ENCODE measurements at regions not wholly inside any gene's neighbourhood (a gene's known extent, or its start where the extent isn't known, plus 50 kb on each side); places are given as distances from the start of the nearest gene placed in this dataset.

- DNase-seq = no peak
Measured at GRCh38 chr4:124807421-124807820, 94.9 kb upstream of the ANKRD50 start.

DNA sequence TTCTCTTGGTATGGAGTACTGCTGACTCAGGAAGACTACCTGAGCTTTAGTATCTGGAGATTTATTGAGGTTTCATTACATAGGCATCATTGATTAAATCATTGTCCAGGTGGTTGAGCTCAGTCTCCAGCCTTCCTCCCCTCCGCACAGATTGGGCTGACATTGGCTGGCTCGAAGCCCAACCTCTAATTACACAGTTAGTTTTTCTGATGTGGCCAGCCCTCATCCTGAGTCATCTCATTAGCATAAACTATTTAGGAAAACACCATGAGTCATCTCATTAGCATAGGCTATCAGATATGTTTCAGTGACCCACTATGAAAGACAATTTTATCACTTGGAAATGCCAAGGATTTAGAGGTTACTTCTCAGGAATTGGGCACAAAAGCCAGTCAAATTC, 93.9 kb upstream of the ANKRD50 start:
- DNase-seq = no peak

GRCh38 chr4:124804584-124804983, 92.1 kb upstream of the ANKRD50 start:
- DNase-seq = no peak

DNA sequence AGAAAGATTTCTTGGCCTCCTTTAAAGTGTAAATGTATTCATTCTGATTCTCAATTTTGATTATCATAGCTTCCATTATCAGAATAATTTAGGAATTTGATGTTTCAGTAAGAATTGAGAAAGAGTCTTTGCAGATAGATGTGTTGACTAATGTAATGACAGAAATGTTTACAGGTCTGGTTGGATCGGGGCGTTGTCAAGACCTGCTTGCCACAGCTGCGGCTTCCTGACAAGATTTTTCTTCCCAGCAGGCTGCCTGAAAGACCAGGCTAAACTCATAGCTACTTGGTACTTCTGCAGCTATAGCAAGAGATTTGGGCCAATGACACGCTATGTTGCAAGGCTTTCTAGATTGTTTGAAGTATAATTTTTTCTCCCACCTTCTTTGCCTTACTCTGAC, 91.5 kb upstream of the ANKRD50 start:
- no peak for DNase-seq

DNA sequence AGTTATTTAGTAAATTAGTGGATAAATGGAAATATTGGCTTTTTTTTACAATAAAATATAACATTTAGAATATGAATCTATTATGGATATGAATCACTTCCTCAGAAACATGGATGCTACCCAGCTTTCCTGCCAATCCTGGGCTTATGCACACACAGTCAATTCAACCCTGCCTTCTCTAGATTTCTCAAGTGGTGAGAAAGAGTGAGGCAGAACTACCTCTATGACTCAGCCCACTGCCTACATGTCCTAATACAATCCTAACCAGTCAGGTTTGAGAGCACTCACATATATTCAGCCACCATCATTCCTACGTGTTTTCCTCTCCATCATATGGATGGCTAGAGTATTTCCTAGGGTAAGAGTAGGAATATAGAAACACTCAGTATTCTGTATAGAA, 91.1 kb upstream of the ANKRD50 start:
- no peak for DNase-seq

DNA sequence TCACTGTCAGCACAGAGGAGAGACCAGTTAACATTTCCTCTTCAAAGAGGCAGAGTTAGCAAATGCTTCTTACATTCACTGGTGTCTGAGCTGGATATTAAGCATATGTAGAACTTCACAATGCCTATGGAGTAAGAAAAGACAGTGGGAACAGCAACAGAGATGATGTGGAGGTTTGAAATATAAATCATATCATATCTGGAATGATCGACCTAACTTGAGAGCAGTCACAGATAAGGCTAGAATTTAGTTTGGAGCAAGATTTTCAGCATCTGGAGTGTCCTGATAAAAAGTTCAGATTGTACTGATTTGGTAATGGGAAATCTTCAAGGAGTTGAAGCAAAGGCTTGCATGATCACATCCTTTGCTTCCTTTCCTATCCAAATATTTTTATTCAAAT, 90.5 kb upstream of the ANKRD50 start:
- no peak for DNase-seq

DNA sequence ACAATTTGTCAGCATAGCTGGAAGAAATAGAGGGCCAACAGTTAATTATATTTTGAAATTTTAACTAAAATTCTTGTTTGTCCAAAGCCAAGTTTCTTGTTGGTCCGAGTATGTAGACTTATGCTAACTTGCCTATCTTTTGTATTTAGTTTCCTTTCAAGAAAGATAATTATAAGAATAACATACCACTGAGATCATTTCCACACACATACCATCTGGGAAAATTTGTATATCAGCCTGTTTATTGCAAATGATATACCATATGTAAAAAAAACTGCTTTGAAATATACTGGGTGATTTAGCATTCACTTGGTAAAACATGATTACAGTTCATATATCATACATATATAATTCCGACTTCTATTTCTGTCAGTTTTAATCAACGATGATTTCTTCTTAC, 84.7 kb upstream of the ANKRD50 start:
- DNase-seq = no peak

- DNase-seq = no peak
Measured at GRCh38 chr4:124790471-124790870, 77.9 kb upstream of the ANKRD50 start.

- no peak for DNase-seq
Measured at GRCh38 chr4:124786634-124787033, 74.1 kb upstream of the ANKRD50 start.

GRCh38 chr4:124785645-124786044, 73.1 kb upstream of the ANKRD50 start:
- DNase-seq = no peak

- no peak for DNase-seq
Measured at GRCh38 chr4:124783847-124784246, 71.3 kb upstream of the ANKRD50 start.

- no peak for DNase-seq
Measured at GRCh38 chr4:124777007-124777406, 64.5 kb upstream of the ANKRD50 start.

GRCh38 chr4:124768596-124769365, 56.2 kb upstream of the ANKRD50 start:
- DNase-seq = no peak

- DNase-seq = no peak
Measured at GRCh38 chr4:124762956-124763355, 50.4 kb upstream of the ANKRD50 start.

Measured in renal pelvis (tissue), 1 donor.